Uterus (tissue), 2 donors: ENCODE measurements at regions not wholly inside any gene's neighbourhood (a gene's known extent, or its start where the extent isn't known, plus 50 kb on each side); places are given as distances from the start of the nearest gene placed in this dataset.

Source experiments
- CTCF ChIP-seq, 4 experiments: fragments of 200-600 bp in 2 of 4; fragments of 450-650 bp in 2 of 4; sonication (generic) in 2 of 4; IDR thresholded peaks; one replicate each; pipeline ENCODE4 v1.5.1; 2016 to 2019; ENCODE audit warnings: antibody characterized with exemption in 4 of 4, mild to moderate bottlenecking in 2 of 4, moderate library complexity in 1 of 4
- POLR2A ChIP-seq, 2 donors: fragments of 450-650 bp; IDR thresholded peaks; one replicate each; pipeline ENCODE4 v1.6.1; 2016; ENCODE audit warnings: antibody characterized with exemption in 2 of 2, mild to moderate bottlenecking in 1 of 2, moderate library complexity in 1 of 2

GRCh38 chr2:12623051-12623450 is 93.7 kb upstream of the TRIB2 start:
- no peak for TF ChIP-seq POLR2A (IDR thresholded peaks at IDR 0.05)
- no peak for TF ChIP-seq CTCF (IDR thresholded peaks at IDR 0.05)
